Keratinocyte (primary cell): ENCODE measurements at regions not wholly inside any gene's neighbourhood (a gene's known extent, or its start where the extent isn't known, plus 50 kb on each side); places are given as distances from the start of the nearest gene placed in this dataset.
"Not testable (repeated sequence)": the region's sequence is repeated elsewhere in the genome, so short reads cannot be mapped to it uniquely, and the experiment has no call there.

Experiments used
- DNase-seq: peaks from one replicate; pipeline ENCODE4 v3.0.0-alpha.2; 2011; ENCODE audit warnings: low read depth, missing footprints, low spot score
- FAIRE-seq: peaks from 2 replicates; lab custom pipeline; 2011; peaks lifted over from hg19 to GRCh38; lab: Jason Lieb, UNC
- H2AFZ ChIP-seq: 2 replicates; pipeline ENCODE4 v1.6.0; 2012; ENCODE audit warnings: low read length, control low read depth, inconsistent platforms; ENCODE audit not compliant: control insufficient read depth
- H3K27ac ChIP-seq: 2 replicates; pipeline ENCODE4 v1.5.1; 2011; ENCODE audit warnings: low read length; ENCODE audit not compliant: control insufficient read depth, insufficient read depth
- H3K27me3 ChIP-seq: 3 replicates; pipeline ENCODE4 v1.6.0; 2011; ENCODE audit warnings: low read length; ENCODE audit not compliant: control insufficient read depth, insufficient read depth; ENCODE audit errors: extremely low read depth
- H3K36me3 ChIP-seq, 2 experiments: 2 replicates in 1 of 2; 3 replicates in 1 of 2; pipeline ENCODE4 v1.5.1; 2011; ENCODE audit warnings: low read length in 2 of 2, mild to moderate bottlenecking in 1 of 2; ENCODE audit not compliant: control insufficient read depth in 2 of 2, insufficient read depth in 2 of 2; ENCODE audit errors: extremely low read depth in 1 of 2
- H3K4me1 ChIP-seq: 3 replicates; pipeline ENCODE4 v1.5.1; 2011; ENCODE audit warnings: low read length; ENCODE audit not compliant: control insufficient read depth, insufficient read depth; ENCODE audit errors: extremely low read depth
- H3K4me2 ChIP-seq: 3 replicates; pipeline ENCODE4 v1.6.0; 2011; ENCODE audit warnings: low read depth, low read length; ENCODE audit not compliant: control insufficient read depth, insufficient read depth; ENCODE audit errors: extremely low read depth
- H3K4me3 ChIP-seq, 3 experiments: fragments of 200-600 bp in 1 of 3; sonication (generic) in 1 of 3; 2 replicates in 2 of 3; 3 replicates in 1 of 3; pipeline ENCODE4 v1.5.1; 2011 to 2016; ENCODE audit warnings: low read length in 3 of 3, mild to moderate bottlenecking in 3 of 3, control low read depth in 2 of 3, inconsistent platforms in 1 of 3, low read depth in 1 of 3, mixed read lengths in 1 of 3, mixed run types in 1 of 3, moderate library complexity in 1 of 3; ENCODE audit not compliant: control insufficient read depth in 2 of 3, insufficient read depth in 2 of 3; ENCODE audit errors: extremely low read depth in 1 of 3
- H3K79me2 ChIP-seq: 2 replicates; pipeline ENCODE4 v1.6.0; 2012; ENCODE audit warnings: low read length; ENCODE audit not compliant: control insufficient read depth, insufficient read depth
- H3K9ac ChIP-seq: 3 replicates; pipeline ENCODE4 v1.6.0; 2011; ENCODE audit warnings: low read length; ENCODE audit not compliant: control insufficient read depth, insufficient read depth; ENCODE audit errors: extremely low read depth
- H3K9me1 ChIP-seq: 3 replicates; pipeline ENCODE4 v1.6.0; 2011; ENCODE audit warnings: low read length; ENCODE audit not compliant: control insufficient read depth, insufficient read depth; ENCODE audit errors: extremely low read depth
- H3K9me3 ChIP-seq: 2 replicates; pipeline ENCODE4 v1.5.1; 2012; ENCODE audit warnings: low read depth, low read length; ENCODE audit not compliant: control insufficient read depth
- H4K20me1 ChIP-seq: 3 replicates; pipeline ENCODE4 v1.6.0; 2011; ENCODE audit warnings: low read length; ENCODE audit not compliant: control insufficient read depth, insufficient read depth; ENCODE audit errors: extremely low read depth
- CTCF ChIP-seq, 3 experiments: IDR thresholded peaks in 1 of 3; conservative IDR thresholded peaks in 1 of 3; optimal IDR thresholded peaks in 1 of 3; 2 replicates in 2 of 3; 3 replicates in 1 of 3; pipeline versions ENCODE3 to v1.5.1; 2011; ENCODE audit warnings: low read length in 3 of 3, mild to moderate bottlenecking in 3 of 3, moderate library complexity in 2 of 3, control low read depth in 1 of 3, inconsistent platforms in 1 of 3; ENCODE audit not compliant: insufficient read depth in 2 of 3; ENCODE audit errors: extremely low read depth in 1 of 3
- EZH2 ChIP-seq: IDR thresholded peaks from one replicate; pipeline ENCODE4 v1.6.1; 2012; ENCODE audit warnings: inconsistent platforms, mild to moderate bottlenecking, low read length, moderate library complexity
- dilution Hi-C: fragments of 300-500 bp; cut with MboI; formaldehyde crosslinking; loops from one replicate; pipeline ENCODE4 v1.7.0; 2020; ENCODE audit warnings: low sequenced_read_pairs; ENCODE audit not compliant: extremely low pct_ligation_motif_present

- H3K36me3 ChIP-seq, result no peaks in the 10 kb centered on the region
- no peaks in the 10 kb centered on the region for H3K79me2 ChIP-seq
- no peak overlapping the region for H3K9ac ChIP-seq
- no peak overlapping the region for H3K27ac ChIP-seq
- no peaks in the 10 kb centered on the region for H3K9me1 ChIP-seq
- H3K4me2 ChIP-seq, result no peak overlapping the region
- no peaks in the 10 kb centered on the region for H3K9me3 ChIP-seq
- FAIRE-seq (no peak), DNase-seq (no peak)
- no peak overlapping the region for H2AFZ ChIP-seq
- no peak for TF ChIP-seq EZH2
- TF ChIP-seq CTCF (optimal IDR thresholded peaks at IDR 0.05 in 1 of 3, IDR thresholded peaks at IDR 0.05 in 1 of 3, conservative IDR thresholded peaks at IDR 0.05 in 1 of 3; ENCODE audit: extremely low read depth in 1 of 3, insufficient read depth in 2 of 3, low read length in 3 of 3), result no peak
- dilution Hi-C loops, result no loop called here
- H3K4me3 ChIP-seq, result no peak overlapping the region
- peaks cover 11% of the 10 kb centered on the region for H3K4me1 ChIP-seq
- H4K20me1 ChIP-seq, result no peaks in the 10 kb centered on the region
- no peaks in the 10 kb centered on the region for H3K27me3 ChIP-seq
Measured at GRCh38 chr1:221998781-221999180, 256.9 kb upstream of the DUSP10 start.

GRCh38 chr1:221998186-221998612, 256.3 kb upstream of the DUSP10 start:
- no peaks in the 10 kb centered on the region for H3K36me3 ChIP-seq
- DNase-seq (no peak), FAIRE-seq (no peak)
- H3K79me2 ChIP-seq, result no peaks in the 10 kb centered on the region
- H2AFZ ChIP-seq, result no peak overlapping the region
- no peaks in the 10 kb centered on the region for H3K9me3 ChIP-seq
- H3K9ac ChIP-seq, result no peak overlapping the region
- no peaks in the 10 kb centered on the region for H3K27me3 ChIP-seq
- H3K4me1 ChIP-seq, result peaks cover 13% of the 10 kb centered on the region
- dilution Hi-C loops, result no loop called here
- no peak overlapping the region for H3K4me2 ChIP-seq
- no peaks in the 10 kb centered on the region for H3K9me1 ChIP-seq
- no peak overlapping the region for H3K27ac ChIP-seq
- TF ChIP-seq EZH2, result no peak
- H3K4me3 ChIP-seq, result no peak overlapping the region
- no peaks in the 10 kb centered on the region for H4K20me1 ChIP-seq

- dilution Hi-C loops, H2AFZ ChIP-seq, FAIRE-seq, H3K4me3 ChIP-seq, H3K27ac ChIP-seq, H3K4me2 ChIP-seq, H3K27me3 ChIP-seq, H3K9me3 ChIP-seq, H3K9ac ChIP-seq, H3K79me2 ChIP-seq, H4K20me1 ChIP-seq, H3K36me3 ChIP-seq, H3K9me1 ChIP-seq, DNase-seq: not testable (repeated sequence)
- peaks cover 13% of the 10 kb centered on the region for H3K4me1 ChIP-seq
Measured at GRCh38 chr1:221997012-221997411, 255.1 kb upstream of the DUSP10 start.
